Endothelial cell of umbilical vein (primary cell): ENCODE measurements at regions not wholly inside any gene's neighbourhood (a gene's known extent, or its start where the extent isn't known, plus 50 kb on each side); places are given as distances from the start of the nearest gene placed in this dataset.
"Not testable (repeated sequence)": the region's sequence is repeated elsewhere in the genome, so short reads cannot be mapped to it uniquely, and the experiment has no call there.

Experiments
- EZH2 ChIP-seq: IDR thresholded peaks from 2 replicates; pipeline ENCODE4 v1.6.1; 2012; ENCODE audit warnings: borderline replicate concordance, low read depth, mild to moderate bottlenecking, moderate library complexity, low read length, inconsistent platforms; ENCODE audit not compliant: severe bottlenecking
- JUN ChIP-seq: IDR thresholded peaks from 2 replicates; pipeline ENCODE4 v1.6.1; 2011; ENCODE audit warnings: borderline replicate concordance, low read depth; ENCODE audit not compliant: insufficient read length, insufficient read depth
- TF ChIP-seq, protein P1 (sequence below), 2 donors: IDR thresholded peaks; 1 replicate in 1 of 2; 2 replicates in 1 of 2; pipeline ENCODE4 v1.5.1; 2011; ENCODE audit warnings: low read length in 2 of 2, mild to moderate bottlenecking in 2 of 2, moderate library complexity in 2 of 2, control low read depth in 1 of 2, inconsistent platforms in 1 of 2, low read depth in 1 of 2; ENCODE audit not compliant: insufficient read depth in 1 of 2; ENCODE audit errors: extremely low read depth in 1 of 2

DNA sequence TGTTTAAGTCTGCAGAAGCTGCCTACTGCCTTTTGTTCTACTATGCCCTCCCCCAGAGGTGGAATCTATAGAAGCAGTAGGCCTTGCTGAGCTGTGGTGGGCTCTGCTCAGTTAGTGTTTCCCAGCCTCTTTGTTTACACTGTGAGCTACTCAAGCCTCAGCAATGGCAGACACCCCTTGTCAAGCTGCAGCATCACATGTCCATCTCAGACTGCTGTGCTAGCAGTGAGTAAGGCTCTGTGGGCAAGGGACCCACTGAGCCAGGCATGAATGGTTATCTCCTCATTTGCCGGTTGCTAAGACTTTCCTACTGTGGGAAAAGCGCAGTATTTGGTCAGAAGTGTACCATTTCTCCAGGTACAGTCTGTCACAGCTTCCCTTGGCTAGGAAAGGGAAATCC is 167.4 kb upstream of the IGFBP3 start:
- TF ChIP-seq, protein P1, sequence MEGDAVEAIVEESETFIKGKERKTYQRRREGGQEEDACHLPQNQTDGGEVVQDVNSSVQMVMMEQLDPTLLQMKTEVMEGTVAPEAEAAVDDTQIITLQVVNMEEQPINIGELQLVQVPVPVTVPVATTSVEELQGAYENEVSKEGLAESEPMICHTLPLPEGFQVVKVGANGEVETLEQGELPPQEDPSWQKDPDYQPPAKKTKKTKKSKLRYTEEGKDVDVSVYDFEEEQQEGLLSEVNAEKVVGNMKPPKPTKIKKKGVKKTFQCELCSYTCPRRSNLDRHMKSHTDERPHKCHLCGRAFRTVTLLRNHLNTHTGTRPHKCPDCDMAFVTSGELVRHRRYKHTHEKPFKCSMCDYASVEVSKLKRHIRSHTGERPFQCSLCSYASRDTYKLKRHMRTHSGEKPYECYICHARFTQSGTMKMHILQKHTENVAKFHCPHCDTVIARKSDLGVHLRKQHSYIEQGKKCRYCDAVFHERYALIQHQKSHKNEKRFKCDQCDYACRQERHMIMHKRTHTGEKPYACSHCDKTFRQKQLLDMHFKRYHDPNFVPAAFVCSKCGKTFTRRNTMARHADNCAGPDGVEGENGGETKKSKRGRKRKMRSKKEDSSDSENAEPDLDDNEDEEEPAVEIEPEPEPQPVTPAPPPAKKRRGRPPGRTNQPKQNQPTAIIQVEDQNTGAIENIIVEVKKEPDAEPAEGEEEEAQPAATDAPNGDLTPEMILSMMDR (IDR thresholded peaks at IDR 0.05; ENCODE audit: extremely low read depth in 1 of 2, insufficient read depth in 1 of 2, low read depth in 1 of 2, low read length in 2 of 2): not testable (repeated sequence)
- TF ChIP-seq JUN, EZH2: not testable (repeated sequence)
